Breast epithelium (tissue), 4 donors: ENCODE measurements at regions not wholly inside any gene's neighbourhood (a gene's known extent, or its start where the extent isn't known, plus 50 kb on each side); places are given as distances from the start of the nearest gene placed in this dataset.

ENCODE experiments used
- DNase-seq, 2 donors: peaks; one replicate each; pipeline ENCODE4 v3.0.0-alpha.2; 2019; ENCODE audit warnings: low spot score in 2 of 2
- H3K27ac ChIP-seq, 2 donors: fragments of 200-600 bp; sonication (generic) in 1 of 2; one replicate each; pipeline ENCODE4 v1.5.1; 2016 to 2019; ENCODE audit warnings: mild to moderate bottlenecking in 1 of 2
- H3K27me3 ChIP-seq, 2 donors: fragments of 200-600 bp; sonication (generic) in 1 of 2; one replicate each; pipeline versions ENCODE4 v1.5.1 to v1.6.0; 2017 to 2019; ENCODE audit warnings: control low read depth in 1 of 2, mild to moderate bottlenecking in 1 of 2
- H3K36me3 ChIP-seq: fragments of 200-600 bp; one replicate; pipeline ENCODE4 v1.5.1; 2019
- H3K4me1 ChIP-seq, 2 donors: fragments of 200-600 bp; sonication (generic); one replicate each; pipeline ENCODE4 v1.5.1; 2016 to 2019; ENCODE audit warnings: control low read depth in 1 of 2
- H3K4me3 ChIP-seq, 3 donors: fragments of 200-600 bp; sonication (generic); 1 replicate in 2 of 3; 2 replicates in 1 of 3; pipeline ENCODE4 v1.5.1; 2016 to 2019; ENCODE audit warnings: mild to moderate bottlenecking in 3 of 3, moderate library complexity in 2 of 3
- H3K9me3 ChIP-seq, 2 donors: fragments of 200-600 bp; sonication (generic) in 1 of 2; one replicate each; pipeline ENCODE4 v1.5.1; 2016 to 2019; ENCODE audit warnings: control low read depth in 1 of 2
- CTCF ChIP-seq, 3 donors: fragments of 450-650 bp; IDR thresholded peaks; one replicate each; pipeline ENCODE4 v1.5.1; 2016 to 2017; ENCODE audit warnings: antibody characterized with exemption in 3 of 3, mild to moderate bottlenecking in 3 of 3, moderate library complexity in 3 of 3
- POLR2A ChIP-seq: fragments of 450-650 bp; IDR thresholded peaks from one replicate; pipeline ENCODE4 v1.6.1; 2016; ENCODE audit warnings: antibody characterized with exemption, mild to moderate bottlenecking, moderate library complexity
- POLR2AphosphoS5 ChIP-seq, 3 donors: sonication (generic); formaldehyde crosslinking; IDR thresholded peaks; one replicate each; pipeline ENCODE4 v1.6.1; 2017; ENCODE audit warnings: antibody characterized with exemption in 3 of 3
- intact Hi-C: fragments of 100-400 bp; cut with DNase I; formaldehyde crosslinking; loops from one replicate; pipeline ENCODE4 v1.15.1; 2023; ENCODE audit warnings: low total_unique reads

GRCh38 chr19:31570718-31571117 is 221.5 kb upstream of the TSHZ3 start:
- Histone ChIP-seq H3K4me3 (no peak overlapping the region), H3K9me3 (no peaks in the 10 kb centered on the region), H3K4me1 (no peaks in the 10 kb centered on the region), H3K36me3 (no peaks in the 10 kb centered on the region), H3K27ac (no peak overlapping the region), H3K27me3 (no peaks in the 10 kb centered on the region)
- intact Hi-C loops = no loop called here
- no peak for DNase-seq
- no peak for TF ChIP-seq POLR2AphosphoS5 (IDR thresholded peaks at IDR 0.05)
- no peak for TF ChIP-seq POLR2A
- TF ChIP-seq CTCF (IDR thresholded peaks at IDR 0.05) = no peak

DNA sequence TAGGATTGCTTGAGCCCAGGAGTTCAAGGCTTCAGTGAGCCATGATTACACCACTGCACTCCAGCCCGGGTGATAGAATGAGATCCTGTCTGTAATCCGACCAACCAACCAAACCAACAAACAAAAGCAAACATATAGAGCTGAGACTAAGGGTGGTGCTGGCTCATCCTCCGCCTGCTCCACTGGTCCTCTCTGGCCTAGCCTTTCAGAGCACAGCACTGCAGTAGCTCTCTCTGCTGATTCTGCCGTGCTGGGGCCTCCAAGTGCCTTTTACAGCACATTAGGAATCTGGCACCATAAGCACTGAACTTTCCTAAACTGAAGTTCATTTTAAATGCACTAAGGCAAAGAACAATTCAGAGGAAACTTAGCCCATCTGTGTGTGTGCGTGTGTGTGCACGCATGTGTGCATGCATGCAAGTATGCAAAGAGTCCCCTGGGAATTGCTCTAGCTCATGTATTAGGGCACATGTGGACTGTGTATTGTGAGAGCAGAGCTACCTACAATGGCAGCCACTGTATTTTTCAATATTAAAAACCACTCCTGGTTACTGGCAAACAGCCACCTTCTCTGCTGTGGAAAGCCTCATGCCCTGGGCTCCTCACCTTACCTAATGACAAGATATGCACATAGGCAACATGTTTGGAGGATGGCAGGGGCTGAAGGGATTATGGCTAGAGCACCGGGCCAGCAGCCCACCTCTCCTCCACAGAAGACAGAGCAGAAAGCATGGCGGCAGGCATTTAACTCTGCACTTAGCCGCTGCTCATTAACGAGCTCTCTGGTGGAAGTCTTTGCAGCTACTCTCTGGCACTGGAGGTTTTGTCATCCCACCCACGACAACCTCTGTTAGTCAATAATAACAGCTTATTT is 223.1 kb upstream of the TSHZ3 start:
- no peak overlapping the region for H3K27ac ChIP-seq
- no peaks in the 10 kb centered on the region for H3K4me1 ChIP-seq
- intact Hi-C loops = no loop called here
- H3K9me3 ChIP-seq = no peaks in the 10 kb centered on the region
- no peaks in the 10 kb centered on the region for H3K36me3 ChIP-seq
- TF ChIP-seq POLR2AphosphoS5 (IDR thresholded peaks at IDR 0.05) (no peak), CTCF (IDR thresholded peaks at IDR 0.05) (no peak)
- DNase-seq = no peak
- no peak overlapping the region for H3K4me3 ChIP-seq
- H3K27me3 ChIP-seq = no peaks in the 10 kb centered on the region

DNA sequence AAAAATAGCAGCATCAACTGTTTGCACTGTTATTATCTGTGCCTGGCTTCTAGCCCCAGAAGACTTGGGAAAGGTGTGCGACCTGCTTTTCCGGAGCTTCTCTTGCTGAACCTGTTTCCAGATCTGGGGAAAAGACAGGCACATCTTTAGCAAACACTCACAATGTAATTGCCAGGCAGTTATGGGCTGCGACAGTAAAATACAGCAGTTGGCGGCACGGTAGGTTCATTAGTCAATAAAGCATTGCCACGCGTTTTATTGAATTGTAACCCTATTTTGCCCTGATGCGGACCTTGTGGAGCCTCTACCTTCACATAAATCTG is 223.7 kb upstream of the TSHZ3 start:
- no peaks in the 10 kb centered on the region for H3K36me3 ChIP-seq
- TF ChIP-seq POLR2A = no peak
- TF ChIP-seq POLR2AphosphoS5 (IDR thresholded peaks at IDR 0.05) = no peak
- no peak for TF ChIP-seq CTCF (IDR thresholded peaks at IDR 0.05)
- no peak overlapping the region for H3K27ac ChIP-seq
- no peak overlapping the region for H3K4me3 ChIP-seq
- intact Hi-C loops = no loop called here
- DNase-seq = no peak
- H3K4me1 ChIP-seq = no peaks in the 10 kb centered on the region
- no peaks in the 10 kb centered on the region for H3K27me3 ChIP-seq
- H3K9me3 ChIP-seq = no peaks in the 10 kb centered on the region

DNA sequence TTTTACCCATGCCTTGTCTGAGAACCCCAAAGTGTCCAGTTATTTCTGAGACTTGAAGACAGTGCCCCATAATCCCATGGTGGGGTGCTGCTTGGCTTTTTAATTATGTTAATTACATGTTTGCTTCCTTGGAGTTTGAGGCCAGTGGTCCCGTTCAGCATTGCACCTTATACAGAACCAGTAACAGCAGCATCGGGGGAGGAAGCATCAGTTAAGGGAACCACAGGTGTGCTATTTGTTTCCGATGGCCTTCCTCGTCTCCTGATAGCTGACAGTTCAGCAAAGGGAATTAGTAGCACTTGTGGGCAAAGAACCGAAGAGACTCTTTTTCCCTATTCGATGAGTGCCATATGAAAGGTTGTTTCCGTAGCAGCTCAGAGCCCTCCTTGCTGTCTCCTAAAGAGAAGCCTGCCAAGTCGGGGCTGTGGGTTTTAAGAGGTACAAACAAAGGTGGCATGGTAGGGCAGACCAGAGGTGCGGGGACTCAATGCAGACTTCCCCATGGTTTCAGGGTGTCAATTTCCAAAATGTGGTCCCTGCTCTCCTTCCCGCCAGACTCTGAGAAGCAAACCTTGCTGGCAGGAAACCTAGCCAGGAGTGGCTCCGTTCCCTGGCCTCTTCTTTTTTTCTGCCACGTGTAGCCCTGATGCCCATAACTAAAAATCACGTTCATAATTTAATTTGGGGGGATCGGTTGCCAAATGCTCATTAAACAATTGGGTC is 225.2 kb upstream of the TSHZ3 start:
- no peak for TF ChIP-seq CTCF (IDR thresholded peaks at IDR 0.05)
- TF ChIP-seq POLR2AphosphoS5 (IDR thresholded peaks at IDR 0.05) = no peak
- no peak for TF ChIP-seq POLR2A
- Histone ChIP-seq H3K27ac (no peak overlapping the region), H3K4me1 (no peaks in the 10 kb centered on the region), H3K9me3 (no peaks in the 10 kb centered on the region), H3K36me3 (no peaks in the 10 kb centered on the region), H3K27me3 (no peaks in the 10 kb centered on the region), H3K4me3 (no peak overlapping the region)
- DNase-seq = no peak
- intact Hi-C loops = no loop called here

DNA sequence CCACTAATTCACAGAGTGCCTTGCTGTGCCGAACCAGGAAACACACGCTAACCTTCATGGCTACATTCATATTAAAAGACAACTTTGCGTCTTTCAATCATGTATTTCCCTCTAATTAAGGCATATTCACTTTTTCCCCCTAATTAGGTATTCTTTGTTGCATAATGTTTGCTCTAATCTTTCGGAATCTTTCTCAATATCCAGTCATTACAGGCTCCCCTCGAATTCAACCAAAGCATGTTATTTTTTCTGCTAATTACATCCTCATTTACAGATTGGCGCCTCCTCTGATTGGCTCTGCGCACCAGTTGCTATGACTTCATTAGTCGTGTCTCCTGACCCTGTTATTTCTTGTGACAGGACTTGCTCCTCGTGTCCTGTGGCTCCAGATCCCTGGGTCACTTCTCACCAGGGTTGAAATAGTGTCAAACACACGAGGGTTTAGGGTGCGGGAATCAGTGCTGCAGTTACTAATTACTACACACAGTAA is 226.7 kb upstream of the TSHZ3 start:
- DNase-seq = no peak
- intact Hi-C loops = no loop called here

More for the DNA sequence above, 226.7 kb upstream of the TSHZ3 start:
- Histone ChIP-seq H3K27ac (no peak overlapping the region), H3K27me3 (no peaks in the 10 kb centered on the region), H3K9me3 (no peaks in the 10 kb centered on the region), H3K4me1 (no peaks in the 10 kb centered on the region), H3K36me3 (no peaks in the 10 kb centered on the region), H3K4me3 (no peak overlapping the region)
- TF ChIP-seq POLR2AphosphoS5 (IDR thresholded peaks at IDR 0.05) (no peak), CTCF (IDR thresholded peaks at IDR 0.05) (no peak), POLR2A (no peak)
